ENCODE measurements at regions not wholly inside any gene's neighbourhood (a gene's known extent, or its start where the extent isn't known, plus 50 kb on each side); places are given as distances from the start of the nearest gene placed in this dataset.

DNA sequence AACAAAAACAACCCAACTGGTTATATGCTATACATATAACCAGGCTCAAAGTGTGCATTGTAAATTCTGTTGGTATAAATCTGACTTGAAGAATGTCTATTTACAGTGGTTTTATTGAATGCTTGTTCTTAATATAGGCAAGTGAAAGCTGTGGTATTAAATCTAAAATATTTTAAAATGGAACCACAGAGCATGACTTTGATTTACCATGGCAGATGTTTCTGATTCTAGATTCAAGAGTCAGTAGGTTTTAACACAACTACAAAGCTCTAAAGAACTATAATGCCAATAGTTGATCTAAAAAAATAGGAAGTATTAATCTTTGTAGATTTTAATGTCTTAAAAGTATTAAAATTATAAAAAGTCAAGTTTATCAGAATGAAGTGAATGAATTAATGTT is 141.9 kb upstream of the PLSCR5 start:
- TF ChIP-seq, protein P1, sequence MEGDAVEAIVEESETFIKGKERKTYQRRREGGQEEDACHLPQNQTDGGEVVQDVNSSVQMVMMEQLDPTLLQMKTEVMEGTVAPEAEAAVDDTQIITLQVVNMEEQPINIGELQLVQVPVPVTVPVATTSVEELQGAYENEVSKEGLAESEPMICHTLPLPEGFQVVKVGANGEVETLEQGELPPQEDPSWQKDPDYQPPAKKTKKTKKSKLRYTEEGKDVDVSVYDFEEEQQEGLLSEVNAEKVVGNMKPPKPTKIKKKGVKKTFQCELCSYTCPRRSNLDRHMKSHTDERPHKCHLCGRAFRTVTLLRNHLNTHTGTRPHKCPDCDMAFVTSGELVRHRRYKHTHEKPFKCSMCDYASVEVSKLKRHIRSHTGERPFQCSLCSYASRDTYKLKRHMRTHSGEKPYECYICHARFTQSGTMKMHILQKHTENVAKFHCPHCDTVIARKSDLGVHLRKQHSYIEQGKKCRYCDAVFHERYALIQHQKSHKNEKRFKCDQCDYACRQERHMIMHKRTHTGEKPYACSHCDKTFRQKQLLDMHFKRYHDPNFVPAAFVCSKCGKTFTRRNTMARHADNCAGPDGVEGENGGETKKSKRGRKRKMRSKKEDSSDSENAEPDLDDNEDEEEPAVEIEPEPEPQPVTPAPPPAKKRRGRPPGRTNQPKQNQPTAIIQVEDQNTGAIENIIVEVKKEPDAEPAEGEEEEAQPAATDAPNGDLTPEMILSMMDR (IDR thresholded peaks at IDR 0.05; ENCODE audit: borderline replicate concordance, extremely low read depth, low read length, poor library complexity, severe bottlenecking): no peak
- no peak for TF ChIP-seq EZH2 (IDR thresholded peaks at IDR 0.05; ENCODE audit: borderline replicate concordance, low read depth, low read length, severe bottlenecking)
